SK-N-SH (cell line): ENCODE measurements at regions not wholly inside any gene's neighbourhood (a gene's known extent, or its start where the extent isn't known, plus 50 kb on each side); places are given as distances from the start of the nearest gene placed in this dataset.

ENCODE experiments used
- EP300 ChIP-seq, 2 experiments: IDR thresholded peaks; 2 replicates each; pipeline versions ENCODE4 v1.4.0 to v1.6.1; 2012; ENCODE audit warnings: borderline replicate concordance in 1 of 2, low read depth in 1 of 2, low read length in 1 of 2
- FOXJ3 ChIP-seq: sonication (generic); formaldehyde crosslinking; IDR thresholded peaks from 2 replicates; pipeline ENCODE4 v1.5.1; 2020; ENCODE audit warnings: mild to moderate bottlenecking, missing genetic modification reagents
- GABPA ChIP-seq: IDR thresholded peaks from 2 replicates; pipeline ENCODE4 v1.4.0; 2012; ENCODE audit warnings: low read depth, mild to moderate bottlenecking
- JUND ChIP-seq: IDR thresholded peaks from 2 replicates; pipeline ENCODE4 v1.4.0; 2012
- POLR2AphosphoS5 ChIP-seq: IDR thresholded peaks from 2 replicates; pipeline ENCODE4 v1.6.1; 2012; ENCODE audit warnings: low read depth, low read length
- RXRA ChIP-seq: IDR thresholded peaks from 2 replicates; pipeline ENCODE4 v1.4.0; 2012; ENCODE audit warnings: low read depth, mild to moderate bottlenecking, borderline replicate concordance
- YY1 ChIP-seq: IDR thresholded peaks from 2 replicates; pipeline ENCODE4 v1.4.0; 2012; ENCODE audit warnings: low read depth, mild to moderate bottlenecking
- TF ChIP-seq, protein P1 (sequence below): fragments of 200-600 bp; sonication (generic); IDR thresholded peaks from 2 replicates; pipeline ENCODE4 v1.6.1; 2017; ENCODE audit warnings: antibody characterized with exemption, mild to moderate bottlenecking, moderate library complexity
- TF ChIP-seq, protein P2 (sequence below): IDR thresholded peaks from 2 replicates; pipeline ENCODE4 v1.4.0; 2012; ENCODE audit warnings: low read depth
- TF ChIP-seq, protein P3 (sequence below): IDR thresholded peaks from 2 replicates; pipeline ENCODE4 v1.6.1; 2012; ENCODE audit warnings: mild to moderate bottlenecking, low read depth, low read length, moderate library complexity

DNA sequence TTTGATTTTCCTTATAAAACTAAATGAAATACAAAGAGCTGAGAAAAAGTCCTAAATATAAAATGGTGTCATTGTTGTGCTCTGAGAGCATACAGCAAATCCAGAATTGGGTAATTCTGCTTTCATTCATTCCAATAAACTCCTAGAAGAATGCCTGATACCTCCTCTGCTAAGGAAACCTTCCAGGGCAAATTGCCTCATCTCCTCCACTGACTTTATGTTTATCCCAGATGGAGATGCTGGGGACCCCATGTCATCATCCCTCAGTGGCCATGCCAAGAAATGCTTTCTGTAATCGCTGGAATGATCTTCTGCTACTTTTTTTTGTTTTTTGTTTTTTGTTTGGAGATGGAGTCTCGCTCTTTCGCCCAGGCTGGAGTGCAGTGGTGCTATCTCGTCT is 119.3 kb upstream of the PRKCQ start:
- TF ChIP-seq, protein P1, sequence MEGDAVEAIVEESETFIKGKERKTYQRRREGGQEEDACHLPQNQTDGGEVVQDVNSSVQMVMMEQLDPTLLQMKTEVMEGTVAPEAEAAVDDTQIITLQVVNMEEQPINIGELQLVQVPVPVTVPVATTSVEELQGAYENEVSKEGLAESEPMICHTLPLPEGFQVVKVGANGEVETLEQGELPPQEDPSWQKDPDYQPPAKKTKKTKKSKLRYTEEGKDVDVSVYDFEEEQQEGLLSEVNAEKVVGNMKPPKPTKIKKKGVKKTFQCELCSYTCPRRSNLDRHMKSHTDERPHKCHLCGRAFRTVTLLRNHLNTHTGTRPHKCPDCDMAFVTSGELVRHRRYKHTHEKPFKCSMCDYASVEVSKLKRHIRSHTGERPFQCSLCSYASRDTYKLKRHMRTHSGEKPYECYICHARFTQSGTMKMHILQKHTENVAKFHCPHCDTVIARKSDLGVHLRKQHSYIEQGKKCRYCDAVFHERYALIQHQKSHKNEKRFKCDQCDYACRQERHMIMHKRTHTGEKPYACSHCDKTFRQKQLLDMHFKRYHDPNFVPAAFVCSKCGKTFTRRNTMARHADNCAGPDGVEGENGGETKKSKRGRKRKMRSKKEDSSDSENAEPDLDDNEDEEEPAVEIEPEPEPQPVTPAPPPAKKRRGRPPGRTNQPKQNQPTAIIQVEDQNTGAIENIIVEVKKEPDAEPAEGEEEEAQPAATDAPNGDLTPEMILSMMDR, result no peak
- no peak for TF ChIP-seq POLR2AphosphoS5
- no peak for TF ChIP-seq EP300 (IDR thresholded peaks at IDR 0.05; ENCODE audit: borderline replicate concordance in 1 of 2, low read depth in 1 of 2, low read length in 1 of 2)
- no peak for TF ChIP-seq YY1
- TF ChIP-seq FOXJ3, result no peak
- TF ChIP-seq, protein P2, sequence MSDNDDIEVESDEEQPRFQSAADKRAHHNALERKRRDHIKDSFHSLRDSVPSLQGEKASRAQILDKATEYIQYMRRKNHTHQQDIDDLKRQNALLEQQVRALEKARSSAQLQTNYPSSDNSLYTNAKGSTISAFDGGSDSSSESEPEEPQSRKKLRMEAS, result no peak
- TF ChIP-seq GABPA, result no peak
- no peak for TF ChIP-seq RXRA
- no peak for TF ChIP-seq JUND
- TF ChIP-seq, protein P3, sequence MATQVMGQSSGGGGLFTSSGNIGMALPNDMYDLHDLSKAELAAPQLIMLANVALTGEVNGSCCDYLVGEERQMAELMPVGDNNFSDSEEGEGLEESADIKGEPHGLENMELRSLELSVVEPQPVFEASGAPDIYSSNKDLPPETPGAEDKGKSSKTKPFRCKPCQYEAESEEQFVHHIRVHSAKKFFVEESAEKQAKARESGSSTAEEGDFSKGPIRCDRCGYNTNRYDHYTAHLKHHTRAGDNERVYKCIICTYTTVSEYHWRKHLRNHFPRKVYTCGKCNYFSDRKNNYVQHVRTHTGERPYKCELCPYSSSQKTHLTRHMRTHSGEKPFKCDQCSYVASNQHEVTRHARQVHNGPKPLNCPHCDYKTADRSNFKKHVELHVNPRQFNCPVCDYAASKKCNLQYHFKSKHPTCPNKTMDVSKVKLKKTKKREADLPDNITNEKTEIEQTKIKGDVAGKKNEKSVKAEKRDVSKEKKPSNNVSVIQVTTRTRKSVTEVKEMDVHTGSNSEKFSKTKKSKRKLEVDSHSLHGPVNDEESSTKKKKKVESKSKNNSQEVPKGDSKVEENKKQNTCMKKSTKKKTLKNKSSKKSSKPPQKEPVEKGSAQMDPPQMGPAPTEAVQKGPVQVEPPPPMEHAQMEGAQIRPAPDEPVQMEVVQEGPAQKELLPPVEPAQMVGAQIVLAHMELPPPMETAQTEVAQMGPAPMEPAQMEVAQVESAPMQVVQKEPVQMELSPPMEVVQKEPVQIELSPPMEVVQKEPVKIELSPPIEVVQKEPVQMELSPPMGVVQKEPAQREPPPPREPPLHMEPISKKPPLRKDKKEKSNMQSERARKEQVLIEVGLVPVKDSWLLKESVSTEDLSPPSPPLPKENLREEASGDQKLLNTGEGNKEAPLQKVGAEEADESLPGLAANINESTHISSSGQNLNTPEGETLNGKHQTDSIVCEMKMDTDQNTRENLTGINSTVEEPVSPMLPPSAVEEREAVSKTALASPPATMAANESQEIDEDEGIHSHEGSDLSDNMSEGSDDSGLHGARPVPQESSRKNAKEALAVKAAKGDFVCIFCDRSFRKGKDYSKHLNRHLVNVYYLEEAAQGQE, result no peak
